NCI-H226 (cell line): ENCODE measurements at regions not wholly inside any gene's neighbourhood (a gene's known extent, or its start where the extent isn't known, plus 50 kb on each side); places are given as distances from the start of the nearest gene placed in this dataset.
"Not testable (repeated sequence)": the region's sequence is repeated elsewhere in the genome, so short reads cannot be mapped to it uniquely, and the experiment has no call there.

Experiments
- DNase-seq: peaks from one replicate; pipeline ENCODE4 v3.0.0-alpha.2; 2015

DNA sequence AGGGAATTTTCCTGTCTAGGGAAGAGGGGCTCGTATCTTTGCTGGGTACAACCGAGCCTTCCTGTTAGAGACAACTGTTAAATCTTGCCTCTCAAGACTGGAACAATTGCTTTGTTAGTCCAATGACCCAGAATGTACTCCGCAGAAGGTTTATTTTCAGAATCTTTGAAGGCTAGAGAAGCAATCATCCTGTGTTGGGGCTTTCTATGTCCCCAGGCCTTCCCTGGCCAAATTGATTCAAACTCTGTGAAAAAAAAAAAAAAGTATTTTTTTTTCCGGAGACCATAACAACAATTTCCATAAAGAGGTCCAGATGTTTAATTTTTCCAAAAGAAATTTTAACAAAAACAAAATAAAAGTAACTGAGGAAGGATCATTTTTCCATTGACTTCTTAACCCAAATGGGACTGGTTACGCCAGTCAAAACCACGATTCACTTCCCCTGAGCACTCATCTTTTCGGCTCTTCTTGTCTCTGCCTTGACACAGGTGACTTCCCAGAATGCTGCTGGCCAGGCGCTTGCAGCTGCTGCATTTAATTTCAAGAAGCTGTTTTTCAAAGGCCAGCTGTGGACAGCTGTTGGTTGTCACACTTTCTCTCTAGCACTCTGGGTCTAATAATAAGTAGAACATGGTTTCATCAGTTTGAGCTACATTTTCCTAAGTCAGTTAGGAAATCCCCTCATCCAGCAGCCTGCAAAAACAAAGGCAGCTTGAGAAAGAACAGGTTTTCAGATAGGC lies 81.6 kb upstream of the MANSC4 start:
- DNase-seq = no peak

DNA sequence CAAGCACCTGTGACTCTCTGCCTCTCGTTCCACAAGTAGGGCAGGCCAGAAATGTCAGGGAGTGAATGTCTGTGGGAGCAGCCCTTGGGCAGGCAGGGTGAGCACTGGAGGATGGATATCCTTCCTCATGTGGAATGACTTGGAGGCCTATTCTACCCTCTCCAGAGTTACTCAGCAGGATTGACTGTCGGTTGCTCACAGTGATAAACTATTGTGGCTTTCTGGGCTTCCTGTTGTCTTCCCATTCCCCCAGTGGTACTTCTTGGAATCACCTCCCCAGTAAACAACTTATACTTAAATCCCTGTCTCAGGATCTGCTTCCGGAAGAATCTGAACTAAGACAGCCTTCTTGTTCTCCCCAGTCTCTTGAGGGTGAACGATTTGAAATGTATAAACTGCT lies 79.6 kb upstream of the MANSC4 start:
- peak; percentile 77 for DNase-seq

DNA sequence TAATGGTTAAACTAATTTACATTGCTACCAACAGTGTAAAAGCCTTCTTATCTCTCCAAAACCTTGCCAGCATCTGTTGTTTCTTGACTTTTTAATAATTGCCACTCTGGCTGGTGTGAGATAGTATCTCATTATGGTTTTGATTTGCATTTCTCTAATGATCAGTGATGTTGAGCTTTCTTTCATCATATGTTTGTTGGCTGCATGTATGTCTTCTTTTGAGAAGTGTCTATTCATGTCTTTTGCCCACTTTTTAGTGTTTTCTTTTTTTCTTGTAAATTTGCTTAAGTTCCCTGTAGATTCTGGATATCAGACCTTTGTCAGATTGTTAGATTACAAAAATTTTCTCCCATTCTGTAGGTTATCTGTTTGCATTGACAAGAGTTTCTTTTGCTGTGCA lies 77.0 kb upstream of the MANSC4 start:
- not testable (repeated sequence) for DNase-seq

DNA sequence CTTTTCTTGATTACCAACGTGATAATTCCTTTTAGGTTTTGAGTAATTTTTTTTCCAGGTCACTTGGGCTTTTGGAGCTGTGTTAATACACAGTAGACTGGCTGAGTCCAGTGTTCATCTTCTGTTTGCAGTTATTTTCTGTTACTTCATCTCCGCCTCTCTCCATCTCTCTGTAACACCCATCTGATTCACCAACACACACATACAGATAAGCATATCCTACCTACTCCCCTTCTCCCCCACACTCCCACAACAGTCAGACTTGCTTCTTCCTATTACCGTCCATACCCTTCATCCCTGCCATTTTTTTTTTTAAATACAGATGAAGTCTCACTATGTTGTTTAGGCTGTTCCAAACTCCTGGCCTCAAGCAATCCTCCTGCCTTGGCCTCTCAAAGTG lies 72.7 kb upstream of the MANSC4 start:
- peak; percentile 86 for DNase-seq
